Esophagus (tissue), 2 donors: ENCODE measurements at regions not wholly inside any gene's neighbourhood (a gene's known extent, or its start where the extent isn't known, plus 50 kb on each side); places are given as distances from the start of the nearest gene placed in this dataset.

Experiments used
- H3K27ac ChIP-seq, 2 donors: one replicate each; pipeline ENCODE4 v1.5.1; 2013; ENCODE audit warnings: low read depth in 2 of 2, mild to moderate bottlenecking in 2 of 2, inconsistent platforms in 1 of 2, low read length in 1 of 2, moderate library complexity in 1 of 2
- H3K27me3 ChIP-seq, 2 donors: one replicate each; pipeline ENCODE4 v1.6.1; 2013; ENCODE audit warnings: low read length in 2 of 2, control low read depth in 1 of 2, mild to moderate bottlenecking in 1 of 2; ENCODE audit not compliant: insufficient read depth in 2 of 2, control insufficient read depth in 1 of 2
- H3K36me3 ChIP-seq, 2 donors: one replicate each; pipeline ENCODE4 v1.6.1; 2013; ENCODE audit warnings: low read length in 1 of 2; ENCODE audit not compliant: control insufficient read depth in 2 of 2, insufficient read depth in 2 of 2
- H3K4me1 ChIP-seq, 2 donors: one replicate each; pipeline ENCODE4 v1.6.1; 2013; ENCODE audit warnings: low read length in 1 of 2; ENCODE audit not compliant: control insufficient read depth in 2 of 2, insufficient read depth in 2 of 2
- H3K4me3 ChIP-seq, 2 donors: one replicate each; pipeline ENCODE4 v1.5.1; 2013; ENCODE audit warnings: low read length in 2 of 2, mild to moderate bottlenecking in 2 of 2, low read depth in 1 of 2, moderate library complexity in 1 of 2
- H3K9me3 ChIP-seq, 2 donors: one replicate each; pipeline ENCODE4 v1.6.1; 2013; ENCODE audit warnings: mild to moderate bottlenecking in 2 of 2, low read depth in 1 of 2, low read length in 1 of 2, moderate library complexity in 1 of 2; ENCODE audit not compliant: control insufficient read depth in 2 of 2, insufficient read depth in 1 of 2
- WGBS, 2 donors: extraction: QIAGEN DNeasy Blood & Tissue Kit; methylation state at CpG; one replicate each; pipeline ENCODE4 v1.1.7; 2013; 5-methylcytosine and 5-hydroxymethylcytosine counted together
- donor health status: healthy with polysubstance abuse.
- donor health status: Bipolar disorder and iron deficiency.

DNA sequence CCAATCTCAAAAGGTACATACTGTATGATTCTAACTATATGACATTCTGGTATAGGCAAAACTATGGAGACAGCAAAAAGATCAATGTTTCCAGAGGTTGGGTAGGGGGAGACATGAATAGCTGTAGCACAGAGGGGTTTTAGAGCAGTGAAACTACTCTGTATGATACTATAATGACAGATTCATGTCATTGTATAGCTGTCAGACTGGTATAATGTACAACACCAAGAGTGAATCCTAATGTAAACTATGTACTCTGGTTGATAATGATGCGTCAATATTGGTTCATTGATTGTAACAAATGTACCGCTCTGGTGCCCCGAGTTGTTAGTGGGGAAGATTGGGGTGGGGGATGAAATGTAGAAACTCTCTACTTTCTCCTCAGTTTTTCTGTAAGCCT lies 172.4 kb upstream of the SPOPL start:
- 64 to 82% methylated on average over 3 of the region's 3 CpGs for WGBS, 2 donors
- Histone ChIP-seq H3K4me1 (no peaks in the 10 kb centered on the region), H3K27ac (no peak overlapping the region), H3K27me3 (no peaks in the 10 kb centered on the region), H3K4me3 (no peak overlapping the region), H3K36me3 (no peaks in the 10 kb centered on the region), H3K9me3 (no peaks in the 10 kb centered on the region)

DNA sequence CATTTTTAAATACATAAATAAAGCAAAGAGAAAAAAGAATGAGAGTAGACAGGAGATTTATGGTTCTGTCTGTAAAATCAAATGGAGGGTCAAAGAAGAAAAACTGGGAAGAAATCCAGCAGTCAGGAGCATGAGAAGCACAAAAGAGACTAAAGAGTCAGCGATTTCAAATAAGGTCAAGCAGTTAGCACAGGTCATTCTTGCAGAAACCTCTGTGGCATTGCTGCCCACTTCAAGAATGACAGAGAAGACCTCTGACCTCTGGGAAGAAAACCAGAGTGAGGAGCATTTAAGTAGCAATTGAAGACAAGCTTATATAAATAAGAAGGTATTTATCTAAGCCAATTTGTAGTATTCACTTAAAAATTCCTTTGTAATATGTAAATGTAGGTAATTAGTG lies 172.0 kb upstream of the SPOPL start:
- Histone ChIP-seq H3K27ac (no peak overlapping the region), H3K4me1 (no peaks in the 10 kb centered on the region)
- 19 to 29% methylated on average over 1 of the region's 1 CpG for WGBS, 2 donors

DNA sequence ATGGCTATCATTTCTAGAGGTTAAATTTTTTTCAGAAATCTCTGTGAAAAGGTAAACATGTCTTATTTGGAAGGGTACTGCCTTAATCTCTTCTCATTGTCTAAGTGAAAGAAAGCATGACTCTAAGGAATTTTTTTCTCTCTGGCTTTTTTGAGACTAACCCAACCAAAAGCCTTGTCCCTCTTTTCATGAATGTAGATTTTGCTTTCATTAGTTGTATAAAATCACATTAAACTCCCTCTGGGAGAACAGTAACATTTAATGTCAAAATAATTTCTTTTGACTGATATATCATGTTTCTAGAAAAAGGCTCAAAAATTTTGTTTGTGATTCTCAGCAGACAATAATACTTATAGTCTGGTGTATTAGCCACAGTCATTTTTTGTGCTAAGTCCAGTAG lies 168.4 kb upstream of the SPOPL start:
- Histone ChIP-seq H3K9me3 (no peaks in the 10 kb centered on the region), H3K4me3 (no peak overlapping the region), H3K27ac (no peak overlapping the region), H3K36me3 (no peaks in the 10 kb centered on the region), H3K4me1 (no peaks in the 10 kb centered on the region), H3K27me3 (no peaks in the 10 kb centered on the region)

More for the DNA sequence above, 172.0 kb upstream of the SPOPL start:
- Histone ChIP-seq H3K4me3 (no peak overlapping the region), H3K27me3 (no peaks in the 10 kb centered on the region), H3K36me3 (no peaks in the 10 kb centered on the region), H3K9me3 (no peaks in the 10 kb centered on the region)

DNA sequence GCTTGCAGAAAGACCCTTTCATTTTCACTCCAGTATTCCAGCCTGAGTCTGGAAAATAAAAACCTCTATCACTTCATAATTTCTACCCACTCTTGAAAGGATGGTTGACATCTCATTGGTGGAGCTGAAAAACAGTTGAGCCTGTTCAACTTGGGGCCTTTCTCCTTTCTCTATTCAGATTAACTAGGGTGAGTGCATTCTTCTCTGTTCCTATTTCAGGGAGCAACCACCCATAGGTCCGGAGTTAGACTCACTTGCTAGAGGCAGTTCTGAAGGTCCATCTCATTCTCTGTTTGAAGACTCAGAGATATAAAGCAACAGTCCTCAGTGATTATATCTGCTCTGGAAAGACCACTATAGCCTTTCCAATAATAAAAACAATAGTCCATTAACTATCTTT lies 167.9 kb upstream of the SPOPL start:
- H3K4me3 ChIP-seq, result no peak overlapping the region
- 92 to 94% methylated on average over 1 of the region's 1 CpG for WGBS, 2 donors

GRCh38 chr2:138334323-138334722 lies 167.2 kb upstream of the SPOPL start:
- Histone ChIP-seq H3K9me3 (no peaks in the 10 kb centered on the region), H3K27me3 (no peaks in the 10 kb centered on the region), H3K27ac (no peak overlapping the region), H3K36me3 (no peaks in the 10 kb centered on the region), H3K4me1 (no peaks in the 10 kb centered on the region), H3K4me3 (no peak overlapping the region)
- 51 to 57% methylated on average over 3 of the region's 3 CpGs for WGBS, 2 donors

More for the DNA sequence above, 167.9 kb upstream of the SPOPL start:
- no peaks in the 10 kb centered on the region for H3K27me3 ChIP-seq
- no peaks in the 10 kb centered on the region for H3K36me3 ChIP-seq
- no peaks in the 10 kb centered on the region for H3K4me1 ChIP-seq
- no peak overlapping the region for H3K27ac ChIP-seq
- H3K9me3 ChIP-seq, result no peaks in the 10 kb centered on the region

- no peaks in the 10 kb centered on the region for H3K9me3 ChIP-seq
- no peaks in the 10 kb centered on the region for H3K27me3 ChIP-seq
- H3K27ac ChIP-seq, result no peak overlapping the region
- no peaks in the 10 kb centered on the region for H3K36me3 ChIP-seq
- no peaks in the 10 kb centered on the region for H3K4me1 ChIP-seq
- H3K4me3 ChIP-seq, result no peak overlapping the region
These were observed 166.5 kb upstream of the SPOPL start for GRCh38 chr2:138335036-138335435.

- WGBS, 2 donors, result 80 to 83% methylated on average over 2 of the region's 2 CpGs
- Histone ChIP-seq H3K4me1 (no peaks in the 10 kb centered on the region), H3K36me3 (no peaks in the 10 kb centered on the region)
These were observed 165.4 kb upstream of the SPOPL start for GRCh38 chr2:138336146-138336545.

GRCh38 chr2:138355244-138355643 lies 146.3 kb upstream of the SPOPL start:
- H3K4me3 ChIP-seq, result no peak overlapping the region
- no peaks in the 10 kb centered on the region for H3K27me3 ChIP-seq
- H3K4me1 ChIP-seq, result no peaks in the 10 kb centered on the region
- no peaks in the 10 kb centered on the region for H3K9me3 ChIP-seq
- no peaks in the 10 kb centered on the region for H3K36me3 ChIP-seq
- WGBS, 2 donors, result 86 to 92% methylated on average over 2 of the region's 2 CpGs
- no peak overlapping the region for H3K27ac ChIP-seq

More at GRCh38 chr2:138336146-138336545, 165.4 kb upstream of the SPOPL start:
- Histone ChIP-seq H3K27ac (no peak overlapping the region), H3K4me3 (no peak overlapping the region), H3K27me3 (no peaks in the 10 kb centered on the region), H3K9me3 (no peaks in the 10 kb centered on the region)

DNA sequence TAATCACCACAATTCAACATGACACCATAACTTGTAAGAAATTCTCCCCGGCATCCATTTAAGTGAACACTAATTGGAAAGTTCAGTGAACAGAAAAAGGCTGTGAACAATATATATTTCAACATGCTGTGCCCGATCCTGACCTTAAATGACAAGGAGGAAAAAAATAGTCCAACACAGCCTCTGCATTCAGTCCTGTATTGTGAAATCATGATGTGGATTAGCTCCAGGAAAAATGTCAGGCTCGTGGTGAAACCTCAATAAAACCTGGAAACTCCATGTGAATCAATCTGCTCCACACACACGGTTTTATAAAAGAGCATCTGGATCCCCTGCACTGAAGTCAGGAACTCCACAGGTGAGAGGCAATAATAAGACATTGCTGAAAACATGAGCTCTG lies 145.4 kb upstream of the SPOPL start:
- no peaks in the 10 kb centered on the region for H3K4me1 ChIP-seq

GRCh38 chr2:138359532-138359931 lies 142.0 kb upstream of the SPOPL start:
- H3K27me3 ChIP-seq, result no peaks in the 10 kb centered on the region
- H3K9me3 ChIP-seq, result no peaks in the 10 kb centered on the region
- H3K4me3 ChIP-seq, result no peak overlapping the region
- 95 to 96% methylated on average over 1 of the region's 1 CpG for WGBS, 2 donors
- no peaks in the 10 kb centered on the region for H3K4me1 ChIP-seq
- H3K27ac ChIP-seq, result no peak overlapping the region
- no peaks in the 10 kb centered on the region for H3K36me3 ChIP-seq

More for the DNA sequence above, 145.4 kb upstream of the SPOPL start:
- H3K9me3 ChIP-seq, result no peaks in the 10 kb centered on the region
- H3K4me3 ChIP-seq, result no peak overlapping the region
- H3K27me3 ChIP-seq, result no peaks in the 10 kb centered on the region
- no peaks in the 10 kb centered on the region for H3K36me3 ChIP-seq
- WGBS, 2 donors, result 26 to 27% methylated on average over 4 of the region's 4 CpGs
- H3K27ac ChIP-seq, result no peak overlapping the region
